HG03342 (cell line): ENCODE measurements at regions not wholly inside any gene's neighbourhood (a gene's known extent, or its start where the extent isn't known, plus 50 kb on each side); places are given as distances from the start of the nearest gene placed in this dataset.
"Not testable (repeated sequence)": the region's sequence is repeated elsewhere in the genome, so short reads cannot be mapped to it uniquely, and the experiment has no call there.

Experiments used
- ATAC-seq: cut with Tn5 transposase; IDR thresholded peaks from one replicate; pipeline ENCODE4 v1.9.1; 2021; ENCODE audit warnings: mild to moderate bottlenecking, moderate library complexity; ENCODE audit not compliant: unreplicated experiment

DNA sequence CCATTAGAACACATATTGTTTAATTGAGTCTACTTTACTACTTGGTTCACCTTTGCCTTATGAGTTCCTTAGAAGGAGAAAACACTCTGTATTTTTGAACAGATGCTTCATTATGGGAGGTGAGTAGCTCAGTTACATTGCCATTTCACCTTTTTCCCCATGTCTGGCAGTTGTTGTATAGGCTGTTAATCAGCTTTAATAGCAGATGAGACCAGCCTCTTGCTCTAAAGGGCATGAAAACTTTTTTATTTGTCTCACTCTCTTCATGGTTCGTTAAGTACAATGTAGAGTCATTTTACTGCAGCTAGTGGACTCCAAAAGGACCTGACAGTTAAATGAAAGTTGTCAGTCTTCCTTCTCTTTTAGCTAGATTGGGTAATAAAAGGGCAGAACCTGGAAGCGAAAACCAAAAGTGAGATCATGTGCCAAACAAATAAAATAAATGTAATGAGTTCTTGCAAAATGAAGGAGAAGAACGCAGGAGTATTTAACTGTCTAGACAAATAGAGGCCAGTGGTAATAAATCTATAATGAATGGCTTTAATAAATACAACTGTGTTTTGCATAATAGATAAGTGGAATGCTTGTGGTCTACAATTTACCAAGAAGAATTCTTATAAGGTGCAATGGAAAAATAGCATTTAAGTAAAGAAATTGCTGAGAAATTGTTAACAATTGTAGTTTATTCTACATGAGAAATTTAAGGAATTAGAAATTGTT, 180.0 kb upstream of the NEGR1 start:
- no peak for ATAC-seq

DNA sequence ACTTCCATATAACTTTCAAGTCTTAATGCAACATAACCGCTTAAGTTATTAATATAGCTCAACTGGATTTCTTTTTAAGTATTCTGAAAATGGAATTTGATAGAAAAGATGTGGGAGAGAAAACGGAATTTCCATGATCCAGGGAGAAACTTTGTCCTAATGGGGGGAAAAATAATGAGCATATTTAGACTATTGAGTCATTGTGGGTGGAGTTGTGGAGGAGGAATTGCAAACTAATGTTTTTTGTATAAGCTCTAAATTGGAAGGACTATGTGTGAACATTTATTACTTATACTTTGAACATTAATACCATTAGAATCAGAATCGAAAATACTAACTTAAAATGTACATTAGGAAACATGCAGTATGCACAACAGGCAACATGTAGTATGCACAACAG, 159.9 kb upstream of the NEGR1 start:
- no peak for ATAC-seq

DNA sequence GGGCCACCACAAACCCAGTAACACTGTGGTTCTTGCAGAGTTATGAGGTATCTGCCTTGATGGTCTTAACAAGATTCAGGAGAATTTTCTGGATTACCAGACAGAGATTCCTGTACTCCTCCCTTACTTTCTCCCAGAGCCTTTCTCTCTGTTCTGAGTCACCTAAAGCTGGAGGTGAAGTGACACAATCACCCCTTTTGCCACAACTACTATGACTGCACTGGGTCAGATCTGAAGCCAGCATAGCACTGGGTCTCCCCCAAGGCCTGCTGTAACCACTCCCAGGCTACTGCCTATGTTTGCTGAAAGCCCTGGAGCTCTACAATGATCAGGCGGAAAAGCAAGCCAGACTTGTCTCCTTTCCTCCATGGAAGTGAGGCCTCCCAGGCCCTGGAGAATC, 156.7 kb upstream of the NEGR1 start:
- no peak for ATAC-seq

DNA sequence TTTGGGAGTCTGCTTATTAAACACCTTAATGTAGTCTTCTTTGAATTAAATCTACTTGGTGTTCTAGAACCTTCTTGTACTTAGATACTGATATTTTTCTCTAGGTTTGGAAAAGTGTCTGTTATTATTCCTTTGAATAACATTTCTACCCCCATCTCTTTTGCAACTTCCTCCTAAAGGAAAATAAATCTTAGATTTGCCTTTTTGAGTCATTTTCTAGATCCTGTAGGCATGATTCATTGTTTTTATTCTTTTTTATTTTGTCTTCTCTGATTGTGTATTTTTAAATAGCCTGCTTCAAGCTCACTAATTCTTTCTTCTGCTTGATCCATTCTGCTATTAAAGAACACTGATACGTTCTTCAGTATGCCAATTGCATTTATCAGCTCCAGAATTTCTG, 155.9 kb upstream of the NEGR1 start:
- no peak for ATAC-seq

DNA sequence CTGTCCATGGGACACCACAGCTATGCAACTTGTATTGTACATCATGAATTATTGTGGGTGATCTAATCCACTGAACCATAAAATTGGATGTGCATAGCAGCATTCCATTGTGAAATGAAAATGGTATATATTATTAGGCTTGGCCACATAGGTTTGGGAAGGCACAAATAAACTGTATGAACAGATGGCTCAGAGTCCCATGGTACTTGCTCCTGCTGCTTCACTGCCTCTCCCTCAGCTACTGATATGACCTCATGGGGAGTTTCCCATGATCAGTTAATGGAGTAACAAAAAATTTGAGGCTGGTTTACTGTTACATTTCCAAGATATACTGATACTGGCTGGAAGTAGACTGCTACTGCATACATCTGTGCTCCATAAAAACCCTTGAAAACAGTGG, 152.7 kb upstream of the NEGR1 start:
- ATAC-seq: peak; percentile 63

DNA sequence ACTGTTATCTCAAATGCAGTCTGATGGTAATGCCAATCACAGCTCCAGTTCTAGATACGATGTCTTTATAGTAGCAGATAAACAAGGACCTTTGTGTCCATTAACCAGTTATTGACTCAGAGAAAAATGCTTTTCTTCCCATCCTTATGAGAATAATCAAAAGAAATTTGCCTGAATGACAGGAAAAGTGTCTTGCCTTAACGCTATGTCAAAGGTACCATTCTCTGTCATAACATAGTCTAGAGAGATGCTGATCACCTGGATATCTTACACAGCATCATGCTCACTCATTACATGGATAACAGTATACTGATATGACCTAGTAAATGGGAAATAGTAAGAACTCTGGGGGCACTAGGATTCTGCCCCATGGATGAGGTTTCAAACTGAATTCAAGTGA, 151.7 kb upstream of the NEGR1 start:
- no peak for ATAC-seq

DNA sequence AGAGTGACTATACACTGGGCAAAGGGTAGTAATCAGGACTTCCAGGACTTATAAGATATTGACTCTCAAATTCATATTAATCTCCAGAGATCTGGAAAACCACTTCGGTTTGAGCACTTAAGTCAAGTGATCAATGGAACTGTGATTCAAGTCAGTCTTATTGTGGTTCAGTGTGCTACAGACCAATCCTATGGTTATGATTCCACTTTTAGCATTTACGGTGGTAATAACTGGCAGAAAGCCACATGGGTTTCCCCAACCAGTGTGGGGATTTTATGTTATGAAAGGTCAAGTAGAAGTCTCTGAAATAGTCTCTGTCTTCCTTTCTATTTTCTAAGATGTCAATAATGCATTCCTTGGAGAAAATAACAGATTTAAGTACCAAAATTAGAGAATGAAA, 151.3 kb upstream of the NEGR1 start:
- peak; percentile 54 for ATAC-seq

DNA sequence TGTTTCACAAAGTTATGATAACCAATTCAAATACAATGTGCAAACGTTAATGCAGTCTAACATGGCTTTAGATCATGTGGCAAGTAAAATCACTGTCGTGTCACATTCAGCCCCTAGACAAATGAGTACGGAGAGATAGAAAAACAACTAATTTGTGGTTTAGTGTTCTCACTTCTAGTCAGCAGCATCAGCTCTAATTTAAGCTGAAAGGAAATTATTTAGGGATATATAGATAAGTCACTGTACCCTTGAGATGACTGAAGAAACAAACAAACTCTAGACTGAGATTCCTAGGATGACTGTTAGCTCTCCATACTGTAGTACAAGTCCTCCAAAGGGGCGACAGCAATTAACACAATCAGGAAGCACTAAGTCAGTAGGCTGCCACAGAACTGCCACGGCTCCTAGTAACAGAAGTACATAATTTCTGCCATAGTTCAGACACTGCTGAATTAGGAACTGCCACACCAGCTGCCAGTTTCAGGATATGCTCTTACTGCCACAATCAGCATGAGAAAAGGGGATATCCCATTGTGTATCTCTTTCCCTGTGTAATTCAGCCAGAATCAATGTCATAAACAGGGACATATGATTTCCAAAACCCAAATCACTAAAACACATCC, 150.4 kb upstream of the NEGR1 start:
- no peak for ATAC-seq

DNA sequence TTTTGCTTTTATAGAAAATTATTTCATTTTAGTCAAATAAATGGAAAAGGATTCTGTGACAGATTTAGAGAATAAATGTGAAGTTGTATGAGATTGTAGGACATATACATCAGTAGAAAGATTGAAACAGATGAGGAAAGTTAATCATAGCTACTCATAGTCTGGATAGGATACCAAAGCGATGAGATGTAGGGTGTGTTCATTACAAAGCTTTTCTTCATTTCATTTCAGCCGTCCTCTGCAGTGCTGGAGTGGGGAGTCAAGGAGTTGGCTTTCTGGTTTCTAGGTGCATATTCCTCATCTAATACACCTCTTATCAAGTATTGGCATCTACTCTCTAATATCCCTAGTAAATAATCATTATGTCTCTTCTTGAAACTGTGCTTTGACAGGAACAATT, 149.5 kb upstream of the NEGR1 start:
- no peak for ATAC-seq

DNA sequence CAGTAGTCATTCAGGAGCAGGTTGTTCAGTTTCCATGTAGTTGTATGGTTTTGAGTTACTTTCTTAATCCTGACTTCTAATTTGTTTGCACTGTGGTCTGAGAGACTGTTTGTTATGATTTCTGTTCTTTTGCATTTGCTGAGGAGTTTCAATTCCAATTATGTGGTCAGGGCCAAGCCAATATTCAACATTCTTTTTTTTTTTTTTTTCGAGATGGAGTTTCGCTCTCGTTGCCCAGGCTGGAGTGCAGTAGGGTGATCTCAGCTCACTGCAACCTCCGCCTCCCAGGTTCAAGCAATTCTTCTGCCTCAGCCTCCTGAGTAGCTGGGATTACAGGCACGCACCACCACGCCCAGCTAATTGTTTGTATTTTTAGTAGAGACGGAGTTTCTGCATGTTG, 145.9 kb upstream of the NEGR1 start:
- not testable (repeated sequence) for ATAC-seq

DNA sequence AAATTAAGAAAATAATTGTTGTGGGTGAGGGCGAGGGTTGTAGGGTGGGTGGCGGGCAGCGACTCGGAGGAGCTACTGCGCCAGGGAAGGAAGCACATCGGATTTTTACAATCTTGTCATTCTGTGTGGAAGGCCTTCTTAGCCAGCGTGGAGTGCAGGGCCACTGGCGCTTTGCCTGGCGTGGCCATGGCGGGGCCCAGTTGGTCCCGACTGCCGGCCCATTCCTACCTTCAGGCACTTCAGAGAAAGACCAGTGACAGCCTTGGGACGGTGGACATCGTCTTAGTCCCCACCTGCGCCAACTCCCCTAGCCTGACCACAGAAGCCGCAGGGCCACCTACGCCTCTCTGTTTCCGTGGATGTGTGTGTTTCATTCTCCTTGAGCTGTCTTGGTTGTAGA, 136.9 kb upstream of the NEGR1 start:
- ATAC-seq: no peak

DNA sequence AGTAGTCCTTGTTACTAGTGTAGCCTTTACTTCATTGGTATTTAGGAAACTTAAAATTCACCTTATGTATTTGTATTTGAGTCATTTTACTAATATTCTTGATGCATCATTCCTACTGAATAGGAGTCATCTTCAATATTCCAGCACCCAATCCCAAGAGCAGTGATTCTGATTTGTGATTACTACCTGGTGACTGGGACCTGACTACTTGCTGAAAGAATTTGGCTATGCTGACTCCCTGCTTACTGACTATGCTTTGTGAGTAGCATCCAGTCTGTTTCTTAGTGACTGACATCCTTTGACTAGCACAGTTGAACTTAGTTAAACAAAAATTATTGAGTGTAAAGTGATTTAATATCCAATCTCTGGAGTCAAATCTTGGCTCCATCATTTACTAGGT, 129.9 kb upstream of the NEGR1 start:
- no peak for ATAC-seq

DNA sequence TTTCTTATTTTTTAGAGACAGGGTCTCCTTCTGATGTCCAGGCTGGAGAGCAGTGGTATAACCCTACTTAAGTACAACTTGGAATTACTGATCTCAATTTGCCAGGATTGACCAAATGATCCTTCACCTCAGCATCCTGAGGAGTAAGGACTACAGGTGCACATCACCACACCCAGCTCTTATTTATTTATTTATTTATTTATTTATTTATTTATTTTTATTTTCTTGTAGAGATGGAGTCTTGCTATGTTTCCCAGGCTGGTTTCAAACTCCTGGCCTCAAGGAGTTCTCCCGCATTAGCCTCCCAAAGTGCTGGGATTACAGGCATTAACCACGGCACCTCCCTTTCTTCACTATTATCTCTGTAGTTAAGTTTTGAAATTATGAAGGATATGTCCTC, 117.5 kb upstream of the NEGR1 start:
- ATAC-seq: no peak

DNA sequence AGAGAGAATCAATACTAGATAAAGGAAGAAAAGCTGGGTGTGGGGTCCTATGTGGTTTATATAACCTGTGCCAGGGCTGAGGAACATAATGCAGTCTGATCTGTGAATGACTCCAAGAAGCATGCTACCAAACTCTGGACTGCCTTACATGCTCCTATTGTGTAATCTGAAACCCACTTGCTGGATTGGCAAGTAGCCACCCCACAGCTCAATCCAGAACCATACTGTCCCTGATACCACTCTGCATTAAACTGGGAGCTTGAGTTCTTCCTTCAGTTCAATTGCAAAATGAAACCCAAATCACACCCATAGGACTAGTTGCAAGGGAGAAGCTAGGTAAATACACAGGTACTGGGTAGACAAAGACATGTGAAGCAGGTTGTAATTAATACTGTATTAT, 115.4 kb upstream of the NEGR1 start:
- no peak for ATAC-seq

DNA sequence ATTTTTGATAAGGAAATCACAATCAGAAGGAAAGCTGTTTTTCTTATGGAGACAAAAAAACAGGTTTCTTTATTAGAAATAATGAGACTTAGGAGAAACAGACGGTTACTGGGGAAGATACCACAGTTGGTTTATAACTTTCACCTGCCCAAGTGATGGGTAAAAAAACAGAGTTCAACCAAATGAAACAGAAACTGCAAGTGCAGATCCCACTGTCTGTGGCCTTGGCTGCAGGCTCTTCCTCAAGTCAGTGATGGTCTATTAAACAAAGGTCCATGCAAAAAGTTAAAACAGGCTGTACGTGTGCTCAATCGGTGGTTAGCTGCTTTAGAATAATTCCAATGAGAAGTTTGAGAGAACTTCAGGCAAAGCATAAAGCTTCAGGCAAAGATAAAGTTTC, 112.1 kb upstream of the NEGR1 start:
- ATAC-seq: no peak

DNA sequence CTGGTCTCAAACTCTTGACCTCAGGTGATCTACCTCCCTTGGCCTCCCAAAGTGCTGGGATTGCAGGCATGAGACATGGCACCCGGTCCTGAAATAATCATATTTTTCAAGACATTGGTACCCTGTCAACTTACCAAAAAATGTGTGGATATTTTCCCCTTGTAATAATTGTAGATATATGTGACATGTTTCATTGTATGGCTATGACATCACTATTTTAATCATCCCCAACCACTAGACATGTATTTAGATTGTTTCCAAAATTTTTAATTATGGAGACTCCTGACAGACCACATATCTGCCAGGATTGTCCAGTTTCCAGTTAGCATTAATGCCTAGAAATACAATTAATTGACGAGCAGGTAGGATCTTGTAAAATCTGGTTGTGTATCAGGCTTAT, 96.7 kb upstream of the NEGR1 start:
- ATAC-seq: no peak

DNA sequence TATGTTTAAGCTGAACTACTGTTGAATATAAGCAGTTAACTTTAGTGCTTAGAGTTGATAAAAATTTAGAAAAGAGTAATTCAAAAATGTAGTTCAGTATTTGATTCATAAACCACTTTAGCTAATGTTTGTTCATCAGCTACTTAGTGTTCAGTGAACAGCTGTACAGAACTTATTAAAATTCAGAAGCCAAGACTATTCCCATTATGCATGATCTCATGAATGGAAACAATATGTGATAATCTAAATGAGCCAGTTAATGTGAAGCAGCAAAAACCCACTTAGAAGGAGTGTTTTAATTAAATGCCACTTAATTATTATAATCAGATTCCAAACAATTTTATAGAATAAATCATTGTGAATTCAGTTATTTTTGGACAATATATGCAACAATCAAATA, 92.9 kb upstream of the NEGR1 start:
- ATAC-seq: no peak

DNA sequence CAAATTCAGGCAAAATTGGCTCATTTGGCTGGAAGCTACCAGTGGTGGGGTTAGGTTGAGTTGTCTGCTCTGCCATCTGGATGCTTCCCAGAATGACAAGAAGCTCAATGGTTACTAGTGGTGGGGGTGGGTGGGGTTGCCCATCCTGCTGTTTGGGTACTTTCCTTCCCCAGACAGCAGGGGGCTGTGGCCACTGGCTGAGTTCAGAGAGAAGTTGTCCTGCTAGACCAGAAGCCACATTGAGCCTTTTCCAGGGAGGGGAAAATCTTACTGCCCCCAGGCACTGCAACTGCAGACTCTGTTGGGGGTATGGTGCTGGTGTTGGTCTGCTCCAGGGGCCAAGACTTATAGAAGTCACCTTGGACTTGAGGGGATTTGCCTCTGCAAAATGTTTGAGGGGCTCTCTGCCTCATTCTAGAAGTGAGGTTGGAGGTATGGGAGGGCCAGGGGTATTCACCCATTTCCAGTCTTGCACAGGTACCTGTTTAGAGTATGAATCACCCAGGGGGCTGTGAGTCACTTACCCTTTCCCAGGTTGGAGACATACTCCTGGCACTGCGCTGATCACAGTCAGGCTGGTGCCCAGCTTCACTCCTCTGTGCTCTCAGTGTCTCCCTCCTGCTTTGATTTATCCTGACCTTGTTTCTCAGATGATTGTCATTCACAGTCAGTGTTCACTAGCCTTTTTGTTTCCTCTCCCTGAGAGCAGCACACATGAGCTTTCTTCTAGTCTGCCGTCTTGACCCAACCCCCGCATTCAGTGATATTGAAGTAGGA, 89.1 kb upstream of the NEGR1 start:
- ATAC-seq: no peak

DNA sequence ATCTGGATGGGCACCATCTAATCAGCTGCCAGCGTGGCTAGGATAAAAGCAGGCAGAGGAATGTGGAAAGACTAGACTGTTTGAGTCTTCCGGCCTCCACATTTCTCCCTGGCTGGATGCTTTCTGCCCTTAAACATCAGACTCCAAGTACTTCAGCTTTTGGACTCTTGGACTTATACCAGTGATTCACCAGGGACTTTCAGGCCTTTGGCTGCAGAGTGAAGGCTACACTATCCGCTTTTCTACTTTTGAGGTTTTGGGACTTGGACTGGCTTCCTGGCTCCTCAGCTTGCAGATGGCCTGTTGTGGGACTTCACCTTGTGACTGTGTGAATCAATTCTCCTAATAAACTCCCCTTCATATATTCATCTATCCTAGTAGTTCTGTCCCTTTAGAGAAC, 88.5 kb upstream of the NEGR1 start:
- not testable (repeated sequence) for ATAC-seq

DNA sequence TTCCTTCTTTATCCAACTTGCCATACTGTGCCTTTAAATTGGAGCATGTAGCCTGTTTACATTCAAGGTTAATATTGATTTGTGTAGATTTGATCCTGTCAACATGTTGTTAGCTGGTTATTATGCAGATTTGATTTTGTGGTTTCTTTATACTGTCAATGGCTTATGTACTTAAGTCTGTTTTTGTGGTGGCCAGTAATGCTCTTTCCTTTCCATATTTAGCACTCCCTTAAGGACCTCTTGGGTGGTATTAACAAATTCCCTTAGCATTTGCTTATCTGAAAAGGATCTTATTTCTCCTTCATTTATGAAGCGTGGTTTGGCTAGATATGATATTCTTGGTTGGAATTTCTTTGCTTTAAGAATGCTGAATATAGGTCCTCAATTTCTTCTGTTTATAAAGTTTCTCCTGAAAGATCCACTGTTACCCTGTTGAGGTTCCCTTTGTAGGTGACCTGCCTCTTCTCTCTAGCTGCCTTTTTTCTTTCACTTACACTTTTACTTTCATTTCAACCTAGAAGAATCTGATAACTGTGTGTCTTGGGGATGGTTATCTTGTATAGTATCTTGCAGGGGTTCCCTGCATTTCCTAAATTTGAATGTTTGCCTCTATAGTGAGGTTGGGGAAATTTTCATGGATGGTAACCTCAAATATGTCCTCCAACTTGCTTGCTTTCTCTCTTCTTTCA, 86.9 kb upstream of the NEGR1 start:
- ATAC-seq: no peak

DNA sequence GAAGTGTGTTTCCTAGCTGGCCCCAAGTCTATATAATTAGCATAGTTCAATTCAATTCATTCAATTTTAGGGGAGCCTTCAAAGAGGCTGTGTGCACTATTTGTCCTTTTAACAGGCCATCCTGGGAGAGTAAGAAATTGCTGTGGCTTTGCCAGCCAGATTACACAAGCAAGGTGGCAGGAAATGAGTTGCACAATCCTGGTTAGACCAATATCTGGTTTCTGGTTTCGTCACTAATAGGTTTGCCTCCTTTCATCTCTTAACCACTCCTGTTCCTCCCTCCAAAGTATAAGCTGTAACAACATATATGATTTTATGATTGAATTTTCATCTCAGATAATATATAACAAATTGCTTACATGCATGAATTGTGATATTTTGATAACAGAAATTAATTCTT, 84.1 kb upstream of the NEGR1 start:
- ATAC-seq: no peak

DNA sequence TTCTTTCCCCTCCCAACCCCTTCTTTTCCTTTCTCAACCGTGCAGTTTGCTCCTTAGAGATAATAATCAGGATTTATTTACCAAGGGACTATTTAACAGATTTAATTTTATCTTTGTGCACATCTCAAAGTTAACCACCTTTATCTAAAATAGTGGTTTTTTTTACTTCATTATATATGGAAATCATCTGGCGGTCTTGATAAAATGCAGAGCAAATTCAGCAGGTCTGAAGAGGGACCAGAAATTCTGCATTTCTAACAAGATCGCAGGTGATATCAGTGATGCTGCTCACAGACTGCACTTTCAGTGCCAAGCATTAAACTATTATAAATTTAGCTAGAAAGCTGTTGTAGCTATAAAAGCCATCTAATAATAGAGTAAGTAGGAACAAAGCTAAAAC, 83.4 kb upstream of the NEGR1 start:
- no peak for ATAC-seq
